ENCODE measurements at regions not wholly inside any gene's neighbourhood (a gene's known extent, or its start where the extent isn't known, plus 50 kb on each side); places are given as distances from the start of the nearest gene placed in this dataset.

GRCh38 chr4:64777286-64777685, 368.0 kb upstream of the TECRL start:
- Mint-ChIP-seq H3K4me1 (no peaks in the 10 kb centered on the region), H3K36me3 (no peaks in the 10 kb centered on the region), H3K9me3 (no peaks in the 10 kb centered on the region), H3K27me3 (ENCODE audit: low read depth in 3 of 3) (no peaks in the 10 kb centered on the region), H3K27ac (no peak overlapping the region), H3K4me3 (no peak overlapping the region)
- intact Hi-C loops (cut with micrococcal nuclease): no loop called here
- H3K79me2 ChIP-seq (ENCODE audit: insufficient read depth, low read length): no peaks in the 10 kb centered on the region
- TF ChIP-seq, protein P1, sequence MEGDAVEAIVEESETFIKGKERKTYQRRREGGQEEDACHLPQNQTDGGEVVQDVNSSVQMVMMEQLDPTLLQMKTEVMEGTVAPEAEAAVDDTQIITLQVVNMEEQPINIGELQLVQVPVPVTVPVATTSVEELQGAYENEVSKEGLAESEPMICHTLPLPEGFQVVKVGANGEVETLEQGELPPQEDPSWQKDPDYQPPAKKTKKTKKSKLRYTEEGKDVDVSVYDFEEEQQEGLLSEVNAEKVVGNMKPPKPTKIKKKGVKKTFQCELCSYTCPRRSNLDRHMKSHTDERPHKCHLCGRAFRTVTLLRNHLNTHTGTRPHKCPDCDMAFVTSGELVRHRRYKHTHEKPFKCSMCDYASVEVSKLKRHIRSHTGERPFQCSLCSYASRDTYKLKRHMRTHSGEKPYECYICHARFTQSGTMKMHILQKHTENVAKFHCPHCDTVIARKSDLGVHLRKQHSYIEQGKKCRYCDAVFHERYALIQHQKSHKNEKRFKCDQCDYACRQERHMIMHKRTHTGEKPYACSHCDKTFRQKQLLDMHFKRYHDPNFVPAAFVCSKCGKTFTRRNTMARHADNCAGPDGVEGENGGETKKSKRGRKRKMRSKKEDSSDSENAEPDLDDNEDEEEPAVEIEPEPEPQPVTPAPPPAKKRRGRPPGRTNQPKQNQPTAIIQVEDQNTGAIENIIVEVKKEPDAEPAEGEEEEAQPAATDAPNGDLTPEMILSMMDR (IDR thresholded peaks at IDR 0.05): no peak
- H3K27me3 ChIP-seq (ENCODE audit: control insufficient read depth in 2 of 2, insufficient read depth in 2 of 2, low read length in 2 of 2): no peaks in the 10 kb centered on the region
- no peaks in the 10 kb centered on the region for H4K20me1 ChIP-seq (ENCODE audit: insufficient read depth, low read length)
- 96% methylated on average over 3 of the region's 3 CpGs for WGBS (ENCODE audit: insufficient coverage)
- no peaks in the 10 kb centered on the region for H3K4me1 ChIP-seq (ENCODE audit: control insufficient read depth in 1 of 2, insufficient read depth in 2 of 2, low read length in 2 of 2)
- no peak overlapping the region for H2AFZ ChIP-seq (ENCODE audit: insufficient read depth, low read depth, low read length, poor library complexity, severe bottlenecking)
- DNase-seq: no peak
- no peaks in the 10 kb centered on the region for H3K36me3 ChIP-seq (replicated peaks in 1 of 2; ENCODE audit: control insufficient read depth in 1 of 2, insufficient read depth in 2 of 2, low read length in 2 of 2)
- H3K9me3 ChIP-seq (replicated peaks in 1 of 2; ENCODE audit: control insufficient read depth in 1 of 2, insufficient read depth in 1 of 2, low read length in 2 of 2): no peaks in the 10 kb centered on the region
- no peak overlapping the region for H3K4me2 ChIP-seq (replicated peaks; ENCODE audit: extremely low read depth, low read length, poor library complexity, severe bottlenecking)
- H3K9ac ChIP-seq (ENCODE audit: insufficient read depth, low read length, poor library complexity, severe bottlenecking): no peak overlapping the region
- no peak overlapping the region for H3K27ac ChIP-seq (ENCODE audit: low read depth in 1 of 2, low read length in 2 of 2)
- no peak overlapping the region for H3K4me3 ChIP-seq (replicated peaks in 1 of 3; ENCODE audit: low read depth in 2 of 3, low read length in 3 of 3)

DNA sequence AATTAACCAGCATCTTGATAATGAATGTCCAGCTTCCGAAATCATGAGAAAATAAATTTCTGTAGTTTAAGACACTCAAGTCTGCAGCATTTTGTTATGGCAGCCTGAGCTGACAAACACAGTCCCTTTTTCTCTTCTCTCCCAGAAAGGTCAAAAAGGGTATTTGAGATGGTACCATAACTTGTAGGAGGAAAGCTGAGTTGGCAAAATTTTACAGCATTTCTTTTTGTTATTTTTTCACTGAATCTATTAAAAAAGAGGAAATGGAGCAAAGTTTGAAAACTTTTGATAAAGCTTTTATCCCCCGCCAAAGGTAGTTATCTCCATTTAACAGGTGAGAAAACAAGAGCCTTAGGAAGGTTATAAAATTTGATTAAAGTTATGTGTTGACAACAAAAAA, 367.6 kb upstream of the TECRL start:
- no peaks in the 10 kb centered on the region for H3K36me3 Mint-ChIP-seq
- no peaks in the 10 kb centered on the region for H3K27me3 Mint-ChIP-seq (ENCODE audit: low read depth in 3 of 3)
- no CpG with 5 or more reads among the region's 2 CpGs for WGBS (ENCODE audit: insufficient coverage)
- Histone ChIP-seq H3K9me3 (replicated peaks in 1 of 2; ENCODE audit: control insufficient read depth in 1 of 2, insufficient read depth in 1 of 2, low read length in 2 of 2) (no peaks in the 10 kb centered on the region), H3K27ac (ENCODE audit: low read depth in 1 of 2, low read length in 2 of 2) (no peak overlapping the region), H3K4me3 (replicated peaks in 1 of 3; ENCODE audit: low read depth in 2 of 3, low read length in 3 of 3) (no peak overlapping the region), H3K79me2 (ENCODE audit: insufficient read depth, low read length) (no peaks in the 10 kb centered on the region), H3K27me3 (ENCODE audit: control insufficient read depth in 2 of 2, insufficient read depth in 2 of 2, low read length in 2 of 2) (no peaks in the 10 kb centered on the region), H3K4me1 (ENCODE audit: control insufficient read depth in 1 of 2, insufficient read depth in 2 of 2, low read length in 2 of 2) (no peaks in the 10 kb centered on the region), H3K9ac (ENCODE audit: insufficient read depth, low read length, poor library complexity, severe bottlenecking) (no peak overlapping the region), H4K20me1 (ENCODE audit: insufficient read depth, low read length) (no peaks in the 10 kb centered on the region), H2AFZ (ENCODE audit: insufficient read depth, low read depth, low read length, poor library complexity, severe bottlenecking) (no peak overlapping the region), H3K4me2 (replicated peaks; ENCODE audit: extremely low read depth, low read length, poor library complexity, severe bottlenecking) (no peak overlapping the region), H3K36me3 (replicated peaks in 1 of 2; ENCODE audit: control insufficient read depth in 1 of 2, insufficient read depth in 2 of 2, low read length in 2 of 2) (no peaks in the 10 kb centered on the region)
- H3K4me3 Mint-ChIP-seq: no peak overlapping the region
- TF ChIP-seq, protein P1 (IDR thresholded peaks at IDR 0.05): no peak
- DNase-seq: no peak
- no peaks in the 10 kb centered on the region for H3K4me1 Mint-ChIP-seq
- no peaks in the 10 kb centered on the region for H3K9me3 Mint-ChIP-seq
- H3K27ac Mint-ChIP-seq: no peak overlapping the region
- intact Hi-C loops (cut with micrococcal nuclease): no loop called here

All from CD14-positive monocyte (primary cell).